GM04503 (cell line): ENCODE measurements at regions not wholly inside any gene's neighbourhood (a gene's known extent, or its start where the extent isn't known, plus 50 kb on each side); places are given as distances from the start of the nearest gene placed in this dataset.
"Not testable (repeated sequence)": the region's sequence is repeated elsewhere in the genome, so short reads cannot be mapped to it uniquely, and the experiment has no call there.

Experiments used
- DNase-seq: peaks from one replicate; pipeline ENCODE4 v3.0.0-alpha.2; 2012; ENCODE audit warnings: low read depth

- DNase-seq: no peak
Measured at GRCh38 chr6:120357447-120357846, 976.8 kb downstream of the TBC1D32 start.

- DNase-seq: no peak
Measured at GRCh38 chr6:120355822-120356221, 978.5 kb downstream of the TBC1D32 start.

- no peak for DNase-seq
Measured at GRCh38 chr6:120354452-120355098, 979.7 kb downstream of the TBC1D32 start.

- no peak for DNase-seq
Measured at GRCh38 chr6:120352491-120352890, 981.8 kb downstream of the TBC1D32 start.

- DNase-seq: no peak
Measured at GRCh38 chr6:120348926-120349325, 985.4 kb downstream of the TBC1D32 start.

GRCh38 chr6:120328521-120328920 lies 979.0 kb upstream of the MAN1A1 start:
- no peak for DNase-seq

- no peak for DNase-seq
Measured at GRCh38 chr6:120320481-120321162, 971.1 kb upstream of the MAN1A1 start.

- DNase-seq: no peak
Measured at GRCh38 chr6:120304223-120304622, 954.7 kb upstream of the MAN1A1 start.

GRCh38 chr6:120303527-120303926 lies 954.0 kb upstream of the MAN1A1 start:
- DNase-seq: no peak

GRCh38 chr6:120302041-120302440 lies 952.5 kb upstream of the MAN1A1 start:
- DNase-seq: no peak

GRCh38 chr6:120290964-120291363 lies 941.4 kb upstream of the MAN1A1 start:
- no peak for DNase-seq

- no peak for DNase-seq
Measured at GRCh38 chr6:120282005-120282404, 932.4 kb upstream of the MAN1A1 start.

GRCh38 chr6:120279466-120280167 lies 930.1 kb upstream of the MAN1A1 start:
- DNase-seq: no peak

GRCh38 chr6:120278689-120279396 lies 929.3 kb upstream of the MAN1A1 start:
- DNase-seq: no peak

- no peak for DNase-seq
Measured at GRCh38 chr6:120274547-120274946, 925.0 kb upstream of the MAN1A1 start.

- DNase-seq: no peak
Measured at GRCh38 chr6:120273411-120273810, 923.9 kb upstream of the MAN1A1 start.

- no peak for DNase-seq
Measured at GRCh38 chr6:120272038-120272437, 922.5 kb upstream of the MAN1A1 start.

GRCh38 chr6:120268256-120268655 lies 918.7 kb upstream of the MAN1A1 start:
- DNase-seq: not testable (repeated sequence)

- no peak for DNase-seq
Measured at GRCh38 chr6:120262354-120262753, 912.8 kb upstream of the MAN1A1 start.

GRCh38 chr6:120260636-120261035 lies 911.1 kb upstream of the MAN1A1 start:
- no peak for DNase-seq

- DNase-seq: no peak
Measured at GRCh38 chr6:120254651-120255050, 905.1 kb upstream of the MAN1A1 start.

- DNase-seq: no peak
Measured at GRCh38 chr6:120248451-120248850, 898.9 kb upstream of the MAN1A1 start.

GRCh38 chr6:120237221-120237620 lies 887.7 kb upstream of the MAN1A1 start:
- no peak for DNase-seq
